Mucosa of gallbladder (tissue), 1 donor: ENCODE measurements at regions not wholly inside any gene's neighbourhood (a gene's known extent, or its start where the extent isn't known, plus 50 kb on each side); places are given as distances from the start of the nearest gene placed in this dataset.
"Not testable (repeated sequence)": the region's sequence is repeated elsewhere in the genome, so short reads cannot be mapped to it uniquely, and the experiment has no call there.

Source experiments
- DNase-seq: peaks from one replicate; pipeline ENCODE4 v3.0.0-alpha.2; 2020; ENCODE audit warnings: low spot score
- donor health status: DM: no; HTN: no; CAD: no.

DNA sequence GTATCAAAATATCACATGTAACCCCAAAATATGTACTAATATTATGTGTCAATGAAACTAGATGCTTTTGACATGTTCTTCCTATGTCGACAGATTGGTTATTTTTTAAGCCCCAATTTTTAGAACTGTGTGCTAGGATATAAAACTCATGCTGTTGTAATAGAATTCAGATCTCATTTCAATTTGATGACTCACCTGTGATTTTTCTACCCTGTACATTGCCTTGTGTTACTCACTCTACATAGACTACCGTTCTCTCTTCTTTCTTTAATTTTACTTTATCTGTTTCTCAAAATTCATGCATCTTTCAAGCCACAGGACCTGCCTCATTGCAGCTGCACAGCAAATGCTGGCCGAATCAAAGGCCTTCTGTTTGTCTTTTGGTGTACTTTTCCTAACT, 284.5 kb downstream of the MAT2B start:
- no peak for DNase-seq

DNA sequence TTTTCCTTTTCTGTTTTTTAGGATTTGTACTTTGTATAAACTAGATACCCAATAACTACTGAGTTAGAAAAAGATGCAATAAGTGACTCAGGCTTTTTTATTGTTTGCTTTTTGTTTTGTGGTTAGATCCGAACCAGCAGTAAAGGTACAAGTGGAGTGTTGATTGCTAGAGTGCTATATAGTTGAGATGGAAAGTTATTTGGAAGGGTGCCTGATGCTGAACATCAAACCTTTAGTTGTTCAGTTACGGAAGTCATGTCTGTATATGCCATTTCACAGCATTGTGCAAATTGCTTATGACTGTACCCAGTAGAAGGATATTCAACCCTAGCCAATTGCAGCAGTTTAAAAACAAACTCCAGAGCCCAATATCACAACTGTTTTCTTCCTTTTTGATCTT, 285.1 kb downstream of the MAT2B start:
- no peak for DNase-seq

DNA sequence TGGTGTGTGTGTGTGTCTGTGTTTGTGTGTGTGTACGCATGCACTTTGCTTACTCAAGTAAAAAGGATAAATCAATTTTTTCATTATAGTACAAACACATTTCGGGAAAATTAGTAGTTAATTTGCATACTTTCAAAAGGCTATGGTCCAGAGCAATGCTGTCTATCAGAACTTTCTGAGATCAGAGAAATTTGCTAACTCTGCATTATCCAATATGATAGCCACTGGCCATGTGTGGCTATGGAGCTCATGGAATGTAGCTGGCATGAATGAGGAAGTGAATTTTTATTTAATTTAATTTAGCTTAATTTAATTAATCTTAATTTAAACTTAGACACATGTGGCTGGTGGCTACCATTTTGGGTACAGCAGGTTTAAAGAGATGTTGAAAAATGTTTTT, 289.6 kb downstream of the MAT2B start:
- DNase-seq = no peak

DNA sequence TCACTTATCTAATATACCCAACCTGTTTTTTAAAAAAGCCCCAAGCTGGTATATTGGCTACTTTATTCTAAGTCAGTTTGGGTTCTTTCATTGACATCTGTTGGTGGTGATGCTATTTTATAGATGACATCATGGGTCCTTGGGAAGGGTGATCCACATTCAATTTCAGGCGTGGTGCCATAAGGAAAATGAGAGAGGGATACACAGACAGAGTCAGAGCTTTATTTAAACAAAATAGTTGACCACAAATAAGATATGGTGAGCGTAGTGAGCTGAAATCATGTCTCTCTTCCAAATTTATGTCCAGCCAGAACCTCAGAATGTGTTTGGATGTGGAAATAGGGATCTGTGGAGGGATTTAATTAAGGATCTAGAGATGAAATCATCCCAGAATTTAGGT, 302.4 kb downstream of the MAT2B start:
- no peak for DNase-seq

DNA sequence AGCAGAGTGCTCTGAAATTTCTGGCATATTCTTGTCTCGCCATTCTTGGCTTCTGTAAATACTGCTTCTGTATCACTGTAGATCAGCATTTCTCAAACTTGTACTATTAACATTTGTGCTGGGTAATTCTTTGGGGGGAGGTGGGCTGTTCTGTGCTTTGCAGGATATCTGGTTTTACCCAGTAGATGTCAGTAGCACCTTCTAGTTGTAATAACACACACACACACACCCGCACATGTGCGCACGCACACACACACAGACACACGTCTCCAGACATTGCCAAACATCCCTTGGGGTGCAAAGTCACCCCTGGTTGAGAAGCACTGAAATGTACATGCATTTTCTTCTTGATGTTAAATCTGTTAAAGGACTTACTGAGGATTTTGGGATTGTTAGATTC, 304.1 kb downstream of the MAT2B start:
- DNase-seq = no peak

DNA sequence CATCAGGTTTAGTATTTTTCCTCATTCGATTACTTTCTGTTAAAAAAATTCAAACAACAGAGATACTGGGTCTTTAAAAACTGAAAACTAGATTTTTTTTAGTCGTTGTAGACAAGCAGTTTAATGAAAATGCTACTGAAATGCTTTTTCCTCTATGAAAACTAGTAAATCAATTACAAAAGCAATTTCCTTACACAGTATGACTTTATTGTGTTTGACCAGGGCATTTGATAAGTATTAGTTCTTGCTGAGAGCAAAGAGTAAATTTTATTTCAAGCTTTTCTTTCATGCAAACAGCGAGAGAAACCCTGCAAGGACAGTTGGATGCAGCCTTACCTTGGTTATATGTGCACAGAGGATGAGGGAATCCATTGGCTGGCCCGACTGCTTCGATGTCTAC, 308.5 kb downstream of the MAT2B start:
- no peak for DNase-seq

DNA sequence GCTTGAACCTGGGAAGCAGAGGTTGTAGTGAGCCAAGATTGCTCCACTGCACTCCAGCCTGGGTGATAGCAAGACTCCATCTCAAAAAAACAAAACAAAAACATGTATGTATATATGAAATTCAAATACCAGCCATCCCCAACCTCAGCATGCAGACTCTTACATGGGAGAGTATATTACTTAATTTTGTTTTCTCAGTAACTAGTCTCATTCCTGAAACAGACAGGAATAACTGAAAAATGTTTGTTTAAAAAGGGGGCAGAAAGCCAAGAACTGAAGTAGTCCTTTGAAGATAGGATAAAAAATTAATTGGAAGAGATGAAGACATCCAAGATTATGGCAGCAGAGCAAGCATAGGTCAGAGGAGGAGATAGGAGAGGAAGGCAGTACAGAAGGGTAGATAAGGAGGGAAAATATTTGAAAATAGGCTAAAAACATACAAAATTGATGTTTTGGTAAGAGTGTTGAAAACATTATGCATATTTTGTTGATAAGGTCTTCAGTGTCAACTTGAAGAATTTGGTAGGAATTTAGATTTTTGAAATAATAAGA, 309.9 kb downstream of the MAT2B start:
- no peak for DNase-seq

DNA sequence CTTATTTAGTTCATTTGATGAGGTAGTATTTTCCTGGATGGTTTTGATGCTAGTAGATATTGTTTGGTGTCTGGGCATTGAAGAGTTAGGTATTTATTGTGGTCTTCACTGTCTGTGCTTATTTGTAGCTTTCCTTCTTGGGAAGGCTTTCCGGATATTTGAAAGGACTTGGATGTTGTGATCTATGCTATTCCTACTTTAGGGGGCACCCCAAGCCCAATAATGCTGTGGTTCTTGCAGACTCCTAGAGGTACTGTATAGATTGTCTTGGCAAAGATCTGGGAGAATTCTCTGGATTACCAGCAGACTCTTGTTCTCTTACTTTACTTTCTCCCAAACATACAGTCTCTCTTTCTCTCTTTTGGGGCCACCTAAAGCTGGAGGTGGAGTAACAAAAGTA, 315.7 kb downstream of the MAT2B start:
- DNase-seq = no peak

DNA sequence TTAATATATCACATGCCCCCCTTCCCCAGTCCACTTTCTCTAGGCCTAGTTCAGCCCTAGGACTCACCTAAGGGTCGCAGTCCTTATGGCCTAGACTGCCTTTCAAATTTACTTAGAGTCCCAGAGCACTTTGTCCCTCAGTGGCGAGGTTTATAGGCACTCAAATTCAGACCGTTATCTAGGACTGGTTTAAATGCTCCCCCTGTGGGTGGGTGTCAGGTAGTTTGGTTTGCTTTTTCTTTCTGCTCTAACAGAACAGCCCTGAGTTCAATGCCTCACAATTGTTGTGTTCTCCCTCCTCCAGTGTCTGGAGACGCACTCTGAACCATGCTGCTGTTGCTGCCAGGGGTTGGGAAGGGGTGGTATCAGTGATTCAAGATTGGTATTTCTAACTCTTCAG, 317.1 kb downstream of the MAT2B start:
- DNase-seq = no peak

DNA sequence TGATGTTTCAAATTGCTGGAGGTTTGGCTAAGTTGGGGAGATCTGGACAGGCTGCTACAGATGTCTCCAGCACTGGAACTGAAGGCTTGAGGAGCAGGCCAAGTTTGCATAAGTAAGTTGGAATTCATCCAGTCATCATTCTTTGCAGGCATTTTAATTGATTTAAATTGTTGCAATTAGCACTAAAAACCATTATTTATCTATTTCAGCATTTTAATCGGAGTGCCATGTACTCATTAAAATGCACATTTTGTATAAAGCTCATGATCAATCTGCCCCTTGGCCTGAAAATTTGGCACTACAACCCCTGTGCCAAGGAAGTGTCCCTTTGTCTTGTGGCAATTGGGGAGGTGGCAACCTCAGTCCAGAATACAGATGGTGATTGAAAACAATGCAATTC, 320.2 kb downstream of the MAT2B start:
- DNase-seq = no peak

DNA sequence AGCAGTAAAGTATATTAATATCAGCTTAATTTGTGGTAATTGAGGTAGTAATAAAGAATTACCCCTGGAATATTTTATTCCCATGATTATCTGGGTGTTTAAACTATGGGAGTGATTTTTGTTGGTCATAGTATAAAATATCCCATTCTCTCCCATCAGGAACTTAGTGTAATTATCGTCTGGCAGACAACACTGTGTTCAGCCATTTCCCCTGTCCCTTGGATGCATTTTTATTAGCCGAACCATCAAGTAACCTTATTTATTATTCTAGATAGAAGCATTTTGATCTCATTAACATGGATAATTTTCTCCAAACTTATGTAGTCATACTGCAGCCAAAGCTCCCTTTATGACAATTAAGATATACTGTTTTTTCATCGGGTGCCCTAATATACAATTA, 320.8 kb downstream of the MAT2B start:
- no peak for DNase-seq

DNA sequence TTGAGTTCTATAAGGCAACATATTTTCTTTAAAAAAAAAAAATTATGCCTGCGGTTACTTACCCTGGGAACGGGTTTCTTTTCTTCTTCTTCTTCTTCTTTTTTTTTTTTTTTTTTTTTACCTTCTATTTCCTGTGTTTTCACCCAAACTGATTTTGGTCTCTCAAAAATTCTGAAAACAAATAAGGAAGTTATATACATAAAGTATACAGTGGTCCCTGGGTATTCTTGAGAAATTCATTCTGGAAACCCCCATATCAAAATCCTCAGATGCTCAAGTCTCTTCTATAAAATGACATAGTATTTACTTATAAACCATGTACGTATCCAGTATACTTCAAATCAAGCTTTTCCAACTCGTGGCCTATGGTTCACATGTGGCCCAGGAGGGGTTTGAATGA, 326.7 kb downstream of the MAT2B start:
- no peak for DNase-seq

DNA sequence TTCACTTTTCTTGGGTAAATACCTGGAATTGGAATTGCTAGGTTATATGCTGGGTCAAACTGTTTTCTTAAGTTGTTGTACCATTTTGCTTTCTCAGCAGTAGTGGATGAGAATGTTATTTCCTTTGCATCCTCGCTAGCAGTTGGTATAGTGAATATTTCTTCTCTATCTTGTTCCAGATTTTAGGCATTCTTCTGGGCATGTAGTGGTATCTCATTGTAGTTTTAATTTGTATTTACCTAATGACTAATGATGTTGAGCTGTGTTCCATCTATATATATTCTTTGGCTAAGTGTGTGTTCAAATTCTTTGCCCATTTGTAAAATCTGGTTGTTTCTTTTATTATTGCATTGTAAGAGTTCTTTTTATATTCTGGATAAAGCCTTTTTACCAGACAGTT, 333.3 kb downstream of the MAT2B start:
- no peak for DNase-seq

DNA sequence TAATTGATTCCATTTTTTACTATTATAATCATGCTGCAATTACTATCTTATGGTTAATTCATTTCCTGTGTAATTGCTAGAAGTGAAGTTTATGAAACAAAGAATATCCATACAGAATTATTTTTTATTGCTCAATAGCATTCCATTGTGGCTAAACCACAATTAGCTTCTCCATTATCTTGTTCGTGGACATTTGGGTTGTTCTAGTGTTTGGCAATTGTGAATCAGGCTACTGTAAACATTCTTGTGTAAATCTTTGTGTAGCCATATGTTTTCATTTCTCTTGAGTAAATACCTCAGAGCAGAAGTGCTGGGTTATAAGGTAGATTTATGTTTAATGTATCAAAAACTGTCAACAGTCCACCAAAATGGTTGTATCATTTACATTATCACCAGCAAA, 341.1 kb downstream of the MAT2B start:
- no peak for DNase-seq

DNA sequence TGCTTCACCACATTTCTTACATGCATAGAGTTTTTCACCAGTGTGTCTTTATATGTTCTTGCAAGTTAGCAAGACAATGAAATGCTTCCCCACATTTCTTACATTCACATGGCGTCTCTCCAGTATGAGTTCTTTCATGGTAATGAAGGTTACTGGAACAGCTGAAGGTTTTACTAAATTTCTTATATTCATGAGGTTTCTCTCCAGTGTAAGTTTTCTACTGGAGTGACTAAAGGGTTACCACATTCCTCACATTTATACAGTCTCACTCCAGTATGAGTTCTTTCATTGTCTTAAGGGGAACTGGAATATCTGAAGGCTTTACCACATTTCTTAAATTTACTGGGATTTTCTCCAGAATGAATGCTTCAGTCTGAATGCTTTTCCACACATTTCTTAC, 350.3 kb downstream of the MAT2B start:
- no peak for DNase-seq

DNA sequence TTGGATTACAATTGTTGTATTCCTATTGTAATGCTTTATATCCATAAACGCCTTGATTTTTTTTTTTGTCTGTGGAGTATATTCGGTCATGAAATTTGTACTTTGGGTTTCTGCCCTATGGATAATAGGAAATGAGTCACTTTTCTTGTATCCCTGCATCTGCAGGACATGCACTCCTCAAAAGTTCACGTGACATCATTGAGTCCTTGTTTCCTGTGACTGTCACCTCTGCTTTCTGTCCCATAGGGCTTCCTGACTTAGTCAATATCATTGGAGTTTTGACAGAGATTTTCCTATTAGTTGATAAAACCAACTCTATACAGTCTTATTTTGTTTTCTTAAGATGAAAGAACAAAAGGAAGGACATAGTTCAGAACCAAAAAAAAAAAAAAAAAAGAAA, 356.3 kb downstream of the MAT2B start:
- no peak for DNase-seq

DNA sequence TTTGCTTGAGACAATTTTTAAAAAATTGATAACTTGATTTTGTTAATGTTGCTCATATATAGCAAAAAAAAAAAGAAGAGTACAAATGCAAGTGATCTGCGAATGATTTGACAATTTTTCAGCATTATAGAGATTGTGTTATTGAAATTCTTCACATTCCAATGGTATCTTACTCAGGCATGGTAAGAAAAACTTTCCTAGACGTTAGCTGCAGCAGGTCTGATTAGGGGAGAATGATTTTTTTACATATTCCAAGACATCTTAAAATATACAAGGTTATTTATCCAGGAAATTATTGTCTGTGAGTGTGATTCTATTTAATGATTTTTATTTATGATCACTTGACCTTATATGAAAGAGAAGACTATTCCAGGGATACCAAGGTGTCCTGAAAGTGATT, 361.9 kb downstream of the MAT2B start:
- DNase-seq = no peak

DNA sequence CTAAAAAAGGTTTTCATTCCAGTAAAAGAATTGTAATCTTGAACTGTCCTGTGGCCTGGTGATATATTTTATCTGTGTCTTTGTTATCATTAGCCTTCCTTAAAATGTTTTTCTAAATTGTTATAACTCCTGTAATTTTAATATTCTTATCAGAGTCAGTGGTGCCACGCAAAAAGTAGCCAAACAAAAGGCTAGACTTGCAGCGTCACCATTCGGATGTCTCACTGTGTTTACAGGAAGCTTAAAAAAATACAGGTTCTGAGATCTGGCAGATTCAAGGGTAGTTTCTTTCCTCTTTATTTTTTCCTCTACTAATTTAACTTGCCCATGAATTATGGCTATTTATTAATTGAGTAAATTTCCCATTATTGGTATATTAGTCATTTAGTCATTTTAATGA, 362.3 kb downstream of the MAT2B start:
- DNase-seq = no peak

DNA sequence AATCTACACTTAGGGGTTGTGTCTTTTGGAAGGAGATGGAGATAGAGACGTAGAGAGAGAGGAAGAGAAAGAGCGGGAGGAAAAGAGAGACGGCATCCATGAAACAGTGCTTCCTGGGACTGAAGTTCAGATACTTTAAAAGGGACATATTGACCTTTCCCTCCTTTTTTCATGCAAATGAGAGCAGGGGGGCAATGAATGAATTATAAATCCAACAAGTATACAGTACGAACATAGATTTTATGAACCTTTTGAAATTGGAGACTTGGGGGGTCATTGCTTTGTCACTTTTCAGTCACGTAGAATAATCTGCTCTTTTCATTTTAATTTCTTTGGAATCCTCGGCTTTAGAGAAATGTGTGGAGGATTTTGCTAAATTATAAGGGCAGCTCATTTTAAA, 364.2 kb downstream of the MAT2B start:
- no peak for DNase-seq

DNA sequence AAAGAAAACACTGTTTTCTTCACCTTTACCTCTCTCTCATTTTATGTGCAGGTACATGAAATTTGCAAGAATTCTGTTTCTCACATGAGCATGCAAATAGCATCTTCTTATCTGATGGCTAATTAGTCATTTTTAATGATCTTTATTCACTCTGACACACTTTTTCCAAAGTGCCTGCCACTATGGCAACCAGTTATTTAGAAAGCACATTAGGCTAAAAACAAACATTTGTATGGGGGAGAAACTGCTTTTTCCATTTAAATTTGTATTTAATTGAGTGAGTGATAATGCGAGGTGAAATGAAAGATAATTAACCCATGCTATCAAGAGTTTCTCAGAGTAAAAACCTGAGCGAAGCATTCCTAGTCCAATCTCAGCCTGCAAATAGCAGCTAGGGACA, 365.0 kb downstream of the MAT2B start:
- no peak for DNase-seq

DNA sequence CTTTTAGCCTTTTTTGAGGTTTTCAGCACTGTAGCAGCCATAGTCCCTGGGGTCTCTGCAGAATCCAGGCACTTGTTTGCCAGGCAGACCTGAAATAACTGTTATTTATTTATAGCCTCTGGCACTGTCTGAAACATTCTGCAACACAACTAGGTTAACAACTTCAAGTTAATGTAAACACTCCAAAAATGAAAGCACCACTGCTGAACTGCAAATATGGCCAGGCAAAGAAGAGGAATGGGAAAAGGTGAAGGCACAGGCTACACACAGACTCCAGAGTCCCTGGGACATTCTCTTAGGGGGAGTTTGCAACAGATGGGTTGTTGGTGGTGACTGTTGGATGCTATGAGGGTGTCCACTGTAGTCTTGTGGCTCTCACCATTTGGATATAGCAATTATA, 369.0 kb downstream of the MAT2B start:
- no peak for DNase-seq

DNA sequence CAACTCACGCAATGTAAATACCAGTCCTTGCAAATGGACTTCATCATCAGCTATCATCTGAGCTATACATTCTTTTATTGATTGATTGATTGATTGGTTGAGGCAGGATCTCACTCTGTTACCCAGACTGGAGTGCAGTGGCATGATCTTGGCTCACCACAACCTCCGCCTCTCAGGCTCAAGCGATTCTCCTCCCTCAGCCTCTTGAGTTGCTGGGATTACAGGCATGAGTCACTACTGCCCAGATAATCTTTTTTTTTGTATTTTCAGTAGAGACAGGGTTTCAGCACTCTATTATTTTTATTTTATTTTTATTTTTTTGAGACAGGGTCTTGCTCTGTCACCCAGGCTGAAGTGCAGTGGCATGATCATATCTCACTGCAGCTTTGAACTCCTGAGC, 369.5 kb downstream of the MAT2B start:
- DNase-seq = not testable (repeated sequence)

DNA sequence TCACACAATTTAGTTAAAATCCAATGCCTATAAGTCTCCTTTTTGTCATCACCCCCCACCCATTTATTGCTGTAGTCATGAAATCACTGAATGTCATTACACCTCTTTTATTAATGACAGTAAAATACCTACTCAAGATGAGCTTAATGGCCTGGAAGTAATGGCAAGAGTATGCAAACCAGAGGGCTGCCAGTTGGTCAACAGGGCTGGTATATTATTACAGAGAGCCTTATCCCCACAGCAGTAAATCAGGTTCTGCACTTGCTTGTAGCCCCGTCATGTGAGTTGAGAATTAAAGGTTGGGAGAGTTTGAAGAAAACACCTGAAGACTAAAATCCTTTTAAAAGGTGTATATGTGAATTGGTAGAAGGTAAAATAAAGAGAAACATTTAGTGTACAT, 372.4 kb downstream of the MAT2B start:
- no peak for DNase-seq

DNA sequence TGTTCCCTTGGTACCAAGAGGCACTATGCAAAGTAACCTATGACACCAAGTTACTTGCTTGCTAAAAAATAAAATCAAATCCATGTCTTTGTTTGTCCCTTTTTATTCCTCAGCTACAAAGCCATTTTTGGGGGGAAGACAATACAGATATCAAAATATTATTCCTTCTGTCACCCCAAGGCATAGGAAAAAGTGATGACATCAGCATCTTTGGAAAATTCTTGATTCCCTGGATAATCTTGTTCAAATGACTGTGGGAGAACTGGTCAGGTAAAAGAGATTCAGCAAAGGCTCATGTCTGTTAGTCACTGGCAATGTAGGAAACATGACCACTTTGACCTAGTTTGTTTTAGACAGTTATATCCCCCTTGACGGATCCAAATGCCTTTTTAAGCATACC, 373.1 kb downstream of the MAT2B start:
- DNase-seq = no peak

DNA sequence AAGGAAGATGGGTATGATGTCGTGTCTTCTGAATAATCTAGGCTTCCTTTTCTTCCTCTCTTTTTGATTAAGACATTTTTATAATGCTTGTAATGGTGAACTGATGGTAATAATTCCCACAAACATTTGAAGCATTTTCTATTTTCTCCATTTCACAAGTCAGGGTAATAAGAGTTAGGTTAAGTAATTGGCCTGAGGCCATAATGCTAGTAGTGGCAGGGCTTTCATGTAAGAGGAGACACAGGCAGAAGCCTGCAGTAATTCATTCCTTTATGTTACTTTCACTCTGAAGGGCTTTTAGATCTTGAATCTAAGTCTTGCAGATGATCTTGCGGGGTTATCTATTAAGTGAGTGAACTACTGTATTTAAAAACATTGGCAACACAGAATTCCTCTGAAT, 374.9 kb downstream of the MAT2B start:
- DNase-seq = no peak
